Upper lobe of left lung (tissue), 4 donors: ENCODE measurements at regions not wholly inside any gene's neighbourhood (a gene's known extent, or its start where the extent isn't known, plus 50 kb on each side); places are given as distances from the start of the nearest gene placed in this dataset.

Experiments
- EP300 ChIP-seq, 4 donors: sonication (generic); formaldehyde crosslinking; IDR thresholded peaks; one replicate each; pipeline ENCODE4 v1.5.1; 2017; ENCODE audit warnings: antibody characterized with exemption in 4 of 4, control low read depth in 2 of 4
- POLR2A ChIP-seq, 4 donors: fragments of 450-650 bp; IDR thresholded peaks; one replicate each; pipeline ENCODE4 v1.5.1; 2016 to 2017; ENCODE audit warnings: antibody characterized with exemption in 4 of 4, mild to moderate bottlenecking in 2 of 4
- POLR2AphosphoS5 ChIP-seq, 2 donors: sonication (generic); formaldehyde crosslinking; IDR thresholded peaks; one replicate each; pipeline ENCODE4 v1.5.1; 2017; ENCODE audit warnings: antibody characterized with exemption in 2 of 2
- TF ChIP-seq, protein P1 (sequence below), 6 experiments: fragments of 450-650 bp in 4 of 6; fragments of 200-600 bp in 2 of 6; sonication (generic) in 2 of 6; IDR thresholded peaks; one replicate each; pipeline ENCODE4 v1.5.1; 2016 to 2019; ENCODE audit warnings: antibody characterized with exemption in 6 of 6

DNA sequence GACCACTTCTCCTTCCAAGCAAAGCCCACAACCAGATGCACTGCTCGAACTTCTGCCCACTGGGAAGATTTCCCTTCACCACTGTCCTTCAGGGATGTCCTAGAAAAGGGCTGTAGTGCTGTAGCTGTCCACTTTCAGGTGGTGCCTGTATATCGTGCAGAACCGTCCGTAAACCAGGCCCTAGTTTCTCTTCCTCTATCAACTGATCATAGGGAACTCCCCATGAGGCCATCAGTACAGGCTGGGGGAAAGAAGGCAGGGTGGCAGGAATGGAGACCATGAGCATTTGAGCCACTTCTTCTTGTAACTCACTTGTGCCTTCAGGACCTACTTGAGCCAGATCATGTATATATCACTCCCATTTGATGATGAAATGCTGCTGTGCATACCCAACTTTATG is 57.3 kb upstream of the FAM9B start:
- TF ChIP-seq, protein P1, sequence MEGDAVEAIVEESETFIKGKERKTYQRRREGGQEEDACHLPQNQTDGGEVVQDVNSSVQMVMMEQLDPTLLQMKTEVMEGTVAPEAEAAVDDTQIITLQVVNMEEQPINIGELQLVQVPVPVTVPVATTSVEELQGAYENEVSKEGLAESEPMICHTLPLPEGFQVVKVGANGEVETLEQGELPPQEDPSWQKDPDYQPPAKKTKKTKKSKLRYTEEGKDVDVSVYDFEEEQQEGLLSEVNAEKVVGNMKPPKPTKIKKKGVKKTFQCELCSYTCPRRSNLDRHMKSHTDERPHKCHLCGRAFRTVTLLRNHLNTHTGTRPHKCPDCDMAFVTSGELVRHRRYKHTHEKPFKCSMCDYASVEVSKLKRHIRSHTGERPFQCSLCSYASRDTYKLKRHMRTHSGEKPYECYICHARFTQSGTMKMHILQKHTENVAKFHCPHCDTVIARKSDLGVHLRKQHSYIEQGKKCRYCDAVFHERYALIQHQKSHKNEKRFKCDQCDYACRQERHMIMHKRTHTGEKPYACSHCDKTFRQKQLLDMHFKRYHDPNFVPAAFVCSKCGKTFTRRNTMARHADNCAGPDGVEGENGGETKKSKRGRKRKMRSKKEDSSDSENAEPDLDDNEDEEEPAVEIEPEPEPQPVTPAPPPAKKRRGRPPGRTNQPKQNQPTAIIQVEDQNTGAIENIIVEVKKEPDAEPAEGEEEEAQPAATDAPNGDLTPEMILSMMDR (IDR thresholded peaks at IDR 0.05): no peak
- TF ChIP-seq POLR2AphosphoS5 (IDR thresholded peaks at IDR 0.05): no peak
- TF ChIP-seq POLR2A (IDR thresholded peaks at IDR 0.05): no peak
- TF ChIP-seq EP300 (IDR thresholded peaks at IDR 0.05): no peak
